ENCODE measurements at regions not wholly inside any gene's neighbourhood (a gene's known extent, or its start where the extent isn't known, plus 50 kb on each side); places are given as distances from the start of the nearest gene placed in this dataset.

GRCh38 chr3:103617961-103618360 is 1183.1 kb downstream of the ZPLD1 start:
- H3K4ac ChIP-seq (ENCODE audit: low read length), result no peak overlapping the region
- no peak overlapping the region for H4K91ac ChIP-seq (ENCODE audit: low read depth, low read length, poor library complexity)
- no peak overlapping the region for H3K27ac ChIP-seq (replicated peaks; ENCODE audit: low read length)
- no CpG with 5 or more reads among the region's 2 CpGs for WGBS, 2 donors (ENCODE audit: extremely low coverage in 2 of 2, insufficient read length in 2 of 2, insufficient replicate concordance in 1 of 2)
- no peak overlapping the region for H2BK120ac ChIP-seq (ENCODE audit: low read depth, low read length)
- H3K14ac ChIP-seq (ENCODE audit: low read length), result no peak overlapping the region
- no peaks in the 10 kb centered on the region for H3K36me3 ChIP-seq (replicated peaks in 1 of 2; ENCODE audit: control insufficient read depth in 2 of 2, insufficient read depth in 2 of 2, low read length in 2 of 2)
- no peaks in the 10 kb centered on the region for H3K27me3 ChIP-seq (ENCODE audit: control insufficient read depth in 3 of 3, insufficient read depth in 3 of 3, low read depth in 1 of 3, low read length in 3 of 3)
- H3K4me3 ChIP-seq (ENCODE audit: low read length in 2 of 2), result no peak overlapping the region
- H2BK15ac ChIP-seq (ENCODE audit: low read length), result no peak overlapping the region
- H3K18ac ChIP-seq (ENCODE audit: low read length), result no peak overlapping the region
- no peaks in the 10 kb centered on the region for H3K4me1 ChIP-seq (ENCODE audit: control insufficient read depth in 2 of 2, insufficient read depth in 1 of 2, low read depth in 1 of 2, low read length in 2 of 2)
- H2BK5ac ChIP-seq (ENCODE audit: low read length), result no peak overlapping the region
- H3K9ac ChIP-seq (ENCODE audit: low read depth, low read length, poor library complexity), result no peak overlapping the region
- no peak overlapping the region for H2BK12ac ChIP-seq (ENCODE audit: low read length)
- no peak overlapping the region for H3K4me2 ChIP-seq (ENCODE audit: insufficient read depth, low read length, poor library complexity, severe bottlenecking)
- no peak overlapping the region for H2AK5ac ChIP-seq (ENCODE audit: low read depth, low read length)
- no peak overlapping the region for H2AFZ ChIP-seq (ENCODE audit: low read length)
- no peak overlapping the region for H4K8ac ChIP-seq (ENCODE audit: low read depth, low read length)
- H3K79me1 ChIP-seq (ENCODE audit: low read depth, low read length), result no peaks in the 10 kb centered on the region
- no peak for DNase-seq (ENCODE audit: low spot score)
- H3K9me3 ChIP-seq (replicated peaks in 1 of 2; ENCODE audit: control insufficient read depth in 2 of 2, insufficient read depth in 1 of 2, low read depth in 1 of 2, low read length in 2 of 2), result peaks cover 0 to 5% of the 10 kb centered on the region in 2 donors
- no peak overlapping the region for H3K23ac ChIP-seq (ENCODE audit: low read depth, low read length, poor library complexity)

GRCh38 chr3:103624271-103624670 is 1189.5 kb downstream of the ZPLD1 start:
- DNase-seq (ENCODE audit: low spot score), result no peak
- Histone ChIP-seq H3K4me1 (ENCODE audit: control insufficient read depth in 2 of 2, insufficient read depth in 1 of 2, low read depth in 1 of 2, low read length in 2 of 2) (no peaks in the 10 kb centered on the region), H2BK120ac (ENCODE audit: low read depth, low read length) (no peak overlapping the region), H2AFZ (ENCODE audit: low read length) (no peak overlapping the region), H4K8ac (ENCODE audit: low read depth, low read length) (no peak overlapping the region), H3K23ac (ENCODE audit: low read depth, low read length, poor library complexity) (no peak overlapping the region), H2BK15ac (ENCODE audit: low read length) (no peak overlapping the region), H3K9ac (ENCODE audit: low read depth, low read length, poor library complexity) (no peak overlapping the region), H3K36me3 (replicated peaks in 1 of 2; ENCODE audit: control insufficient read depth in 2 of 2, insufficient read depth in 2 of 2, low read length in 2 of 2) (no peaks in the 10 kb centered on the region), H3K27me3 (ENCODE audit: control insufficient read depth in 3 of 3, insufficient read depth in 3 of 3, low read depth in 1 of 3, low read length in 3 of 3) (no peaks in the 10 kb centered on the region), H3K79me1 (ENCODE audit: low read depth, low read length) (no peaks in the 10 kb centered on the region), H3K9me3 (replicated peaks in 1 of 2; ENCODE audit: control insufficient read depth in 2 of 2, insufficient read depth in 1 of 2, low read depth in 1 of 2, low read length in 2 of 2) (no peaks in the 10 kb centered on the region), H3K4me3 (ENCODE audit: low read length in 2 of 2) (no peak overlapping the region), H2BK12ac (ENCODE audit: low read length) (no peak overlapping the region), H3K18ac (ENCODE audit: low read length) (no peak overlapping the region), H2BK5ac (ENCODE audit: low read length) (no peak overlapping the region), H4K91ac (ENCODE audit: low read depth, low read length, poor library complexity) (no peak overlapping the region), H3K27ac (replicated peaks; ENCODE audit: low read length) (no peak overlapping the region), H3K4ac (ENCODE audit: low read length) (no peak overlapping the region), H3K4me2 (ENCODE audit: insufficient read depth, low read length, poor library complexity, severe bottlenecking) (no peak overlapping the region), H3K14ac (ENCODE audit: low read length) (no peak overlapping the region), H2AK5ac (ENCODE audit: low read depth, low read length) (no peak overlapping the region)
- WGBS, 2 donors (ENCODE audit: extremely low coverage in 2 of 2, insufficient read length in 2 of 2, insufficient replicate concordance in 1 of 2), result no CpG with 5 or more reads among the region's 1 CpG

- no peaks in the 10 kb centered on the region for H3K27me3 ChIP-seq (ENCODE audit: control insufficient read depth in 3 of 3, insufficient read depth in 3 of 3, low read depth in 1 of 3, low read length in 3 of 3)
- no peak overlapping the region for H4K8ac ChIP-seq (ENCODE audit: low read depth, low read length)
- no peak overlapping the region for H3K4ac ChIP-seq (ENCODE audit: low read length)
- H3K27ac ChIP-seq (replicated peaks; ENCODE audit: low read length), result no peak overlapping the region
- peaks cover 0 to 10% of the 10 kb centered on the region in 2 donors for H3K9me3 ChIP-seq (replicated peaks in 1 of 2; ENCODE audit: control insufficient read depth in 2 of 2, insufficient read depth in 1 of 2, low read depth in 1 of 2, low read length in 2 of 2)
- no peak overlapping the region for H3K18ac ChIP-seq (ENCODE audit: low read length)
- no peak overlapping the region for H2AK5ac ChIP-seq (ENCODE audit: low read depth, low read length)
- H3K23ac ChIP-seq (ENCODE audit: low read depth, low read length, poor library complexity), result no peak overlapping the region
- no peak overlapping the region for H3K9ac ChIP-seq (ENCODE audit: low read depth, low read length, poor library complexity)
- H2BK12ac ChIP-seq (ENCODE audit: low read length), result no peak overlapping the region
- H3K4me1 ChIP-seq (ENCODE audit: control insufficient read depth in 2 of 2, insufficient read depth in 1 of 2, low read depth in 1 of 2, low read length in 2 of 2), result no peaks in the 10 kb centered on the region
- no peak overlapping the region for H3K4me3 ChIP-seq (ENCODE audit: low read length in 2 of 2)
- H2BK15ac ChIP-seq (ENCODE audit: low read length), result no peak overlapping the region
- no peaks in the 10 kb centered on the region for H3K79me1 ChIP-seq (ENCODE audit: low read depth, low read length)
- H3K14ac ChIP-seq (ENCODE audit: low read length), result no peak overlapping the region
- no peak for DNase-seq (ENCODE audit: low spot score)
- H2BK120ac ChIP-seq (ENCODE audit: low read depth, low read length), result no peak overlapping the region
- no peak overlapping the region for H2BK5ac ChIP-seq (ENCODE audit: low read length)
- no peak overlapping the region for H2AFZ ChIP-seq (ENCODE audit: low read length)
- H3K4me2 ChIP-seq (ENCODE audit: insufficient read depth, low read length, poor library complexity, severe bottlenecking), result no peak overlapping the region
- WGBS, 2 donors (ENCODE audit: extremely low coverage in 2 of 2, insufficient read length in 2 of 2, insufficient replicate concordance in 1 of 2), result no CpG with 5 or more reads among the region's 1 CpG
- no peak overlapping the region for H4K91ac ChIP-seq (ENCODE audit: low read depth, low read length, poor library complexity)
- no peaks in the 10 kb centered on the region for H3K36me3 ChIP-seq (replicated peaks in 1 of 2; ENCODE audit: control insufficient read depth in 2 of 2, insufficient read depth in 2 of 2, low read length in 2 of 2)
Measured at GRCh38 chr3:103629391-103629790, 1194.6 kb downstream of the ZPLD1 start.

GRCh38 chr3:103644450-103644849 is 1209.6 kb downstream of the ZPLD1 start:
- Histone ChIP-seq H3K9ac (ENCODE audit: low read depth, low read length, poor library complexity) (no peak overlapping the region), H3K36me3 (replicated peaks in 1 of 2; ENCODE audit: control insufficient read depth in 2 of 2, insufficient read depth in 2 of 2, low read length in 2 of 2) (no peaks in the 10 kb centered on the region), H2BK5ac (ENCODE audit: low read length) (no peak overlapping the region), H4K91ac (ENCODE audit: low read depth, low read length, poor library complexity) (no peak overlapping the region), H3K4me1 (ENCODE audit: control insufficient read depth in 2 of 2, insufficient read depth in 1 of 2, low read depth in 1 of 2, low read length in 2 of 2) (no peaks in the 10 kb centered on the region), H3K4ac (ENCODE audit: low read length) (no peak overlapping the region), H3K27ac (replicated peaks; ENCODE audit: low read length) (no peak overlapping the region), H3K14ac (ENCODE audit: low read length) (no peak overlapping the region), H3K23ac (ENCODE audit: low read depth, low read length, poor library complexity) (no peak overlapping the region), H3K18ac (ENCODE audit: low read length) (no peak overlapping the region), H2BK120ac (ENCODE audit: low read depth, low read length) (no peak overlapping the region), H2AK5ac (ENCODE audit: low read depth, low read length) (no peak overlapping the region), H4K8ac (ENCODE audit: low read depth, low read length) (no peak overlapping the region), H3K27me3 (ENCODE audit: control insufficient read depth in 3 of 3, insufficient read depth in 3 of 3, low read depth in 1 of 3, low read length in 3 of 3) (no peaks in the 10 kb centered on the region), H2AFZ (ENCODE audit: low read length) (no peak overlapping the region), H2BK12ac (ENCODE audit: low read length) (no peak overlapping the region), H2BK15ac (ENCODE audit: low read length) (no peak overlapping the region), H3K4me3 (ENCODE audit: low read length in 2 of 2) (no peak overlapping the region), H3K9me3 (replicated peaks in 1 of 2; ENCODE audit: control insufficient read depth in 2 of 2, insufficient read depth in 1 of 2, low read depth in 1 of 2, low read length in 2 of 2) (no peaks in the 10 kb centered on the region), H3K4me2 (ENCODE audit: insufficient read depth, low read length, poor library complexity, severe bottlenecking) (no peak overlapping the region), H3K79me1 (ENCODE audit: low read depth, low read length) (no peaks in the 10 kb centered on the region)
- DNase-seq (ENCODE audit: low spot score), result no peak
- no CpG with 5 or more reads among the region's 2 CpGs for WGBS, 2 donors (ENCODE audit: extremely low coverage in 2 of 2, insufficient read length in 2 of 2, insufficient replicate concordance in 1 of 2)
